Left kidney (tissue), 1 donor: ENCODE measurements at regions not wholly inside any gene's neighbourhood (a gene's known extent, or its start where the extent isn't known, plus 50 kb on each side); places are given as distances from the start of the nearest gene placed in this dataset.
"Not testable (repeated sequence)": the region's sequence is repeated elsewhere in the genome, so short reads cannot be mapped to it uniquely, and the experiment has no call there.

Experiments used
- DNase-seq: peaks from one replicate; pipeline ENCODE4 v3.0.0-alpha.2; 2013

- no peak for DNase-seq
These were observed 257.4 kb upstream of the USP25 start for GRCh38 chr21:15472108-15473040.

GRCh38 chr21:15477773-15478172, 252.0 kb upstream of the USP25 start:
- DNase-seq, result not testable (repeated sequence)

GRCh38 chr21:15480160-15480559, 249.6 kb upstream of the USP25 start:
- DNase-seq, result no peak

- DNase-seq, result peak; percentile 91
These were observed 246.5 kb upstream of the USP25 start for GRCh38 chr21:15483138-15483780.

GRCh38 chr21:15486460-15487195, 243.2 kb upstream of the USP25 start:
- no peak for DNase-seq

- DNase-seq, result peak; percentile 7
These were observed 242.6 kb upstream of the USP25 start for GRCh38 chr21:15487196-15487550.

- DNase-seq, result no peak
These were observed 238.7 kb upstream of the USP25 start for GRCh38 chr21:15491100-15491499.

- DNase-seq, result no peak
These were observed 236.1 kb upstream of the USP25 start for GRCh38 chr21:15493646-15494045.

- DNase-seq, result no peak
These were observed 235.3 kb upstream of the USP25 start for GRCh38 chr21:15494481-15494880.

- DNase-seq, result no peak
These were observed 233.8 kb upstream of the USP25 start for GRCh38 chr21:15495965-15496364.

GRCh38 chr21:15496911-15497310, 232.9 kb upstream of the USP25 start:
- DNase-seq, result no peak

GRCh38 chr21:15498455-15498854, 231.3 kb upstream of the USP25 start:
- DNase-seq, result no peak

- DNase-seq, result no peak
These were observed 223.7 kb upstream of the USP25 start for GRCh38 chr21:15506086-15506485.

GRCh38 chr21:15508554-15508953, 221.2 kb upstream of the USP25 start:
- no peak for DNase-seq

GRCh38 chr21:15514073-15514946, 215.5 kb upstream of the USP25 start:
- no peak for DNase-seq

GRCh38 chr21:15515908-15516307, 213.9 kb upstream of the USP25 start:
- DNase-seq, result no peak

GRCh38 chr21:15517394-15517793, 212.4 kb upstream of the USP25 start:
- no peak for DNase-seq

- no peak for DNase-seq
These were observed 208.8 kb upstream of the USP25 start for GRCh38 chr21:15520811-15521643.

GRCh38 chr21:15521644-15522001, 208.2 kb upstream of the USP25 start:
- DNase-seq, result no peak

GRCh38 chr21:15522148-15522547, 207.6 kb upstream of the USP25 start:
- DNase-seq, result no peak

- no peak for DNase-seq
These were observed 204.9 kb upstream of the USP25 start for GRCh38 chr21:15524855-15525254.
